ENCODE measurements at regions not wholly inside any gene's neighbourhood (a gene's known extent, or its start where the extent isn't known, plus 50 kb on each side); places are given as distances from the start of the nearest gene placed in this dataset.

- TF ChIP-seq CTCF (IDR thresholded peaks at IDR 0.05): no peak
- TF ChIP-seq POLR2A (IDR thresholded peaks at IDR 0.05): no peak
Measured at GRCh38 chrX:27399146-27399456, 64.0 kb downstream of the PPP4R3C start.
